B cell (primary cell): ENCODE measurements at regions not wholly inside any gene's neighbourhood (a gene's known extent, or its start where the extent isn't known, plus 50 kb on each side); places are given as distances from the start of the nearest gene placed in this dataset.

ENCODE experiments used
- ATAC-seq: fragments of 200-7000 bp; cut with Tn5 transposase; one replicate; pipeline ENCODE4 v1.10.0; 2021; ENCODE audit warnings: low read depth, mild to moderate bottlenecking, moderate number of reproducible peaks, moderate library complexity
- CTCF ChIA-PET: fragments of 350-600 bp; sonication (Branson Sonifier 250); formaldehyde crosslinking; loops from one replicate; lab custom pipeline; 2021; ENCODE audit warnings: antibody characterized with exemption, inconsistent platforms; lab: Charles Lee
- POLR2A ChIA-PET: fragments of 350-600 bp; sonication (Branson Sonifier 250); formaldehyde crosslinking; loops from one replicate; lab custom pipeline; 2021; ENCODE audit warnings: antibody characterized with exemption; lab: Charles Lee
- DNase-seq: peaks from one replicate; pipeline ENCODE4 v3.0.0; 2013
- H2AFZ ChIP-seq: 2 replicates; pipeline ENCODE4 v1.6.1; 2012; ENCODE audit warnings: mild to moderate bottlenecking, low read depth, low read length; ENCODE audit not compliant: insufficient read depth, poor library complexity, severe bottlenecking
- H3K27ac ChIP-seq, 2 donors: 1 replicate in 1 of 2; 2 replicates in 1 of 2; pipeline ENCODE4 v1.5.1; 2012 to 2013; ENCODE audit warnings: low read length in 2 of 2, mild to moderate bottlenecking in 2 of 2, moderate library complexity in 1 of 2
- H3K27me3 ChIP-seq, 4 experiments: fragments of 200-600 bp in 1 of 4; sonication (generic) in 1 of 4; replicated peaks in 1 of 4; 1 replicate in 2 of 4; 2 replicates in 2 of 4; pipeline versions ENCODE4 v1.6.1 to v1.7.0; 2013 to 2016; ENCODE audit warnings: low read length in 3 of 4, mild to moderate bottlenecking in 2 of 4, mixed read lengths in 1 of 4, moderate library complexity in 1 of 4; ENCODE audit not compliant: insufficient read depth in 4 of 4, control insufficient read depth in 3 of 4; ENCODE audit errors: control extremely low read depth in 1 of 4
- H3K36me3 ChIP-seq, 2 experiments: replicated peaks in 1 of 2; 1 replicate in 1 of 2; 2 replicates in 1 of 2; pipeline versions ENCODE4 v1.6.1 to v1.7.1; 2013; ENCODE audit warnings: low read length in 1 of 2; ENCODE audit not compliant: insufficient read depth in 2 of 2, control insufficient read depth in 1 of 2; ENCODE audit errors: control extremely low read depth in 1 of 2, extremely low read depth in 1 of 2
- H3K4me1 ChIP-seq, 2 donors: fragments of 200-600 bp in 1 of 2; sonication (generic) in 1 of 2; 1 replicate in 1 of 2; 2 replicates in 1 of 2; pipeline versions ENCODE4 v1.5.1 to v1.6.1; 2013 to 2017; ENCODE audit warnings: low read length in 2 of 2; ENCODE audit not compliant: control insufficient read depth in 2 of 2, insufficient read depth in 2 of 2
- H3K4me2 ChIP-seq: replicated peaks from 2 replicates; pipeline ENCODE3; 2012; ENCODE audit warnings: mild to moderate bottlenecking, low read depth, low read length; ENCODE audit not compliant: poor library complexity, severe bottlenecking
- H3K4me3 ChIP-seq, 5 experiments: fragments of 200-600 bp in 1 of 5; sonication (generic) in 1 of 5; 1 replicate in 3 of 5; 2 replicates in 2 of 5; pipeline versions ENCODE4 v1.5.1 to v1.7.0; 2011 to 2016; ENCODE audit warnings: low read length in 4 of 5, mild to moderate bottlenecking in 4 of 5, low read depth in 2 of 5, control low read depth in 1 of 5, moderate library complexity in 1 of 5; ENCODE audit not compliant: insufficient read depth in 1 of 5; ENCODE audit errors: control extremely low read depth in 1 of 5, extremely low read depth in 1 of 5
- H3K79me2 ChIP-seq: fragments of 200-600 bp; sonication (generic); one replicate; pipeline ENCODE4 v1.6.0; 2016; ENCODE audit warnings: low read length; ENCODE audit not compliant: control insufficient read depth, insufficient read depth
- H3K9ac ChIP-seq: fragments of 200-600 bp; sonication (generic); 2 replicates; pipeline ENCODE4 v1.6.1; 2017; ENCODE audit warnings: mild to moderate bottlenecking, low read length, moderate library complexity
- H3K9me3 ChIP-seq, 3 donors: one replicate each; pipeline versions ENCODE4 v1.6.1 to v1.7.1; 2013; ENCODE audit warnings: low read length in 2 of 3; ENCODE audit not compliant: control insufficient read depth in 2 of 3, insufficient read depth in 1 of 3; ENCODE audit errors: control extremely low read depth in 1 of 3
- H4K20me1 ChIP-seq: 2 replicates; pipeline ENCODE4 v1.6.0; 2012; ENCODE audit warnings: mild to moderate bottlenecking, low read length; ENCODE audit not compliant: insufficient read depth, control insufficient read depth, poor library complexity, severe bottlenecking
- H3K27ac Mint-ChIP-seq: one replicate; pipeline ENCODE4 v1.8.0; 2021; ENCODE audit warnings: mixed read lengths
- H3K27me3 Mint-ChIP-seq: one replicate; pipeline ENCODE4 v1.8.0; 2021; ENCODE audit warnings: mixed read lengths
- H3K4me1 Mint-ChIP-seq: one replicate; pipeline ENCODE4 v1.8.0; 2021; ENCODE audit warnings: mixed read lengths
- H3K4me3 Mint-ChIP-seq: one replicate; pipeline ENCODE4 v1.8.0; 2021; ENCODE audit warnings: mixed read lengths
- H3K9me3 Mint-ChIP-seq: one replicate; pipeline ENCODE4 v1.8.0; 2022; ENCODE audit warnings: mixed read lengths; ENCODE audit not compliant: insufficient read depth
- CTCF ChIP-seq: fragments of 200-600 bp; IDR thresholded peaks from one replicate; pipeline ENCODE4 v1.8.0; 2022; ENCODE audit warnings: antibody characterized with exemption, mild to moderate bottlenecking
- EZH2 ChIP-seq: IDR thresholded peaks from 2 replicates; pipeline ENCODE4 v1.6.1; 2012; ENCODE audit warnings: borderline replicate concordance, low read depth, mild to moderate bottlenecking, moderate library complexity, low read length; ENCODE audit not compliant: insufficient read depth, poor library complexity, severe bottlenecking
- WGBS: methylation state at CpG from one replicate; pipeline ENCODE4 v1.1.5; 2013; ENCODE audit warnings: missing lambda C conversion rate; ENCODE audit not compliant: insufficient coverage; 5-methylcytosine and 5-hydroxymethylcytosine counted together
- intact Hi-C: fragments of 100-400 bp; cut with micrococcal nuclease; formaldehyde crosslinking; loops from one replicate; pipeline ENCODE4 v1.10.0; 2022

DNA sequence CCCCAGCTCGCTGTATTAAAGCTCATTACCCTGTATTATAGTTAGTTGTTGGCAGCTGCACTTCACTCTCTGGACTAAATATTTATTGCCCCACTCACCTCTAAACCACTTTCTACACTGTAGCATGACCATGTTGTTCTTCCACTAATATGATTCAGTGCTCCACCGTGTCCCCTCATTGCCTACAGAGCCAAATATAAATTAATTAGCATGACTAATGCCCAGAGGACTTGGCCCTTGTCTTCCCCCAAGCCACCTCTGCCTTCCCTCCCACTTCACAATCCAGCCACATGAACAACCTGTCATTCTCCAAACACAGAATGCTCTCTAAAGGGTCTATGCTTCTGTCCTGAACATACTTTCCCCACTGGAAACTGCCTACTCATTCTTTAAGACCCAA lies 276.5 kb downstream of the PLPP3 start:
- no peaks in the 10 kb centered on the region for H3K36me3 ChIP-seq
- no peaks in the 10 kb centered on the region for H4K20me1 ChIP-seq
- Mint-ChIP-seq H3K9me3 (no peaks in the 10 kb centered on the region), H3K27me3 (peaks cover 8% of the 10 kb centered on the region), H3K4me3 (no peak overlapping the region), H3K4me1 (no peaks in the 10 kb centered on the region), H3K27ac (no peak overlapping the region)
- H3K4me2 ChIP-seq = no peak overlapping the region
- DNase-seq = no peak
- H3K9ac ChIP-seq = no peak overlapping the region
- no peak overlapping the region for H2AFZ ChIP-seq
- no peaks in the 10 kb centered on the region for H3K9me3 ChIP-seq
- no peaks in the 10 kb centered on the region for H3K27me3 ChIP-seq
- no peaks in the 10 kb centered on the region for H3K4me1 ChIP-seq
- ChIA-PET CTCF (no interaction called here), POLR2A (no interaction called here)
- no peak for ATAC-seq
- no peak overlapping the region for H3K27ac ChIP-seq
- no peak overlapping the region for H3K4me3 ChIP-seq
- WGBS = 69% methylated on average over 1 of the region's 2 CpGs
- intact Hi-C loops = no loop called here
- TF ChIP-seq CTCF (no peak), EZH2 (no peak)
- no peaks in the 10 kb centered on the region for H3K79me2 ChIP-seq

DNA sequence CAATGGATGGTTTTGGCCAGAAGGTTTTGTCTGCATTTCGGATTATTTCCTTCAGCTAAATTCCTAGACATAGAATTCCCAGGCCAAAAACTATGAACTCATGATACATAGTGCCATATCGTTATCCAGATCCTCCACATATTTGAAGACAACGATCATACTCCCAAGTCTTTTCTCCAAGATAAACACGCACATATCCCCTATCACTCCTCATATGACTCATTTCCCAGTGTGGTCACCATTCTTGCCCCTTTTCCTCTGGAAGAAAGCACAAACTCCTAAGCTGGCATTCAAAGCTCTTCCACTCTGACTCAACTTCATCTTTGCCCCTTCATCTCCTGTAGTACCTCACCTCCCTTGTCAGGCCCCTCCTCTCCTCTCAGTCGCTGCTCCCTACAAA lies 277.6 kb downstream of the PLPP3 start:
- ATAC-seq = no peak
- Histone ChIP-seq H2AFZ (no peak overlapping the region), H4K20me1 (no peaks in the 10 kb centered on the region), H3K4me3 (no peak overlapping the region), H3K9ac (no peak overlapping the region), H3K27me3 (no peaks in the 10 kb centered on the region), H3K4me2 (no peak overlapping the region), H3K9me3 (no peaks in the 10 kb centered on the region), H3K36me3 (no peaks in the 10 kb centered on the region), H3K4me1 (peaks cover under 1 to 2% of the 10 kb centered on the region in 2 donors), H3K27ac (no peak overlapping the region), H3K79me2 (no peaks in the 10 kb centered on the region)
- 91% methylated on average over 4 of the region's 5 CpGs for WGBS
- DNase-seq = no peak
- intact Hi-C loops = no loop called here
- TF ChIP-seq EZH2 = no peak
- no peak for TF ChIP-seq CTCF
- POLR2A ChIA-PET = no interaction called here
- Mint-ChIP-seq H3K27me3 (peaks cover 4% of the 10 kb centered on the region), H3K27ac (no peak overlapping the region), H3K4me1 (peaks cover 3% of the 10 kb centered on the region), H3K9me3 (no peaks in the 10 kb centered on the region), H3K4me3 (no peak overlapping the region)
- CTCF ChIA-PET = no interaction called here
